ENCODE measurements at regions not wholly inside any gene's neighbourhood (a gene's known extent, or its start where the extent isn't known, plus 50 kb on each side); places are given as distances from the start of the nearest gene placed in this dataset.
"Not testable (repeated sequence)": the region's sequence is repeated elsewhere in the genome, so short reads cannot be mapped to it uniquely, and the experiment has no call there.

DNA sequence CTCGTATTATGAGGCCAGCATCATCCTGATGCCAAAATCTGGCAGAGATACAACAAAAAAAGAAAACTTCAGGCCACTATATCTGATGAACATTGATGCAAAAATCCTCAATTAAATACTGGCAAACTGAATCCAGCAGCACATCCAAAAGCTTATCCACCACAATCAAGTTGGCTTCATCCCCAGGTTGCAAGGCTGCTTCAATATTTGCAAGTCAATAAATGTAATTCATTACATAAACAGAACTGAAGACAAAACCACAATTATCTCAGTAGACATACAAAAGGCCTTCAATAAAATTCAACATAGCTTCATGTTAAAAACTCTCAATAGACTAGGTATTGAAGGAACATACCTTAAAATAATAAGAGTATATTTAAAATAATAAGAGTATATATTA, 815.3 kb upstream of the SLITRK1 start:
- not testable (repeated sequence) for DNase-seq (ENCODE audit: low read depth, low spot score); H3K4me3 ChIP-seq (ENCODE audit: low read length)

- no peak for DNase-seq (ENCODE audit: low read depth, low spot score)
- H3K4me3 ChIP-seq (ENCODE audit: low read length) = no peak overlapping the region
These were observed 804.7 kb upstream of the SLITRK1 start for GRCh38 chr13:84686973-84687372.

GRCh38 chr13:84686458-84686857, 804.2 kb upstream of the SLITRK1 start:
- no peak overlapping the region for H3K4me3 ChIP-seq (ENCODE audit: low read length)
- DNase-seq (ENCODE audit: low read depth, low spot score) = no peak

DNA sequence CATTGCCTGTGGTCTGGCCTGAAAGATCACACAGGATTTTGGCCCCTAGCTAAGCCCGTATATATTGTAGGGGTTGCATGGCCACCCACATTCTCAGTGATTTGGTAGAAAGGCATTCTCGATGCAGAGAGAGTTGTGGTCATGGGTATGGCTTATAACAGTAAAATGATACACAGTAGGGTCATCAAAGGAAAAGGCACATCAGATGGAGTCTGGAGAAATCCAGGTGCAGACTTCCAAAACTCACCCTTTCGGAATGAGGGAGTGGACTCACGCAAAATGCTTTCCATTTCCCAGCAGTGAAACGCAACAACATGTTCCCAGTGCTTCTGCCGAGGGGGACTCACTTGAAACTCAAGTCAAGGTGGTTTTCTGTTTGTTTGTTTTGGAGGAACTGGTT, 802.5 kb upstream of the SLITRK1 start:
- no peak overlapping the region for H3K4me3 ChIP-seq (ENCODE audit: low read length)
- no peak for DNase-seq (ENCODE audit: low read depth, low spot score)

DNA sequence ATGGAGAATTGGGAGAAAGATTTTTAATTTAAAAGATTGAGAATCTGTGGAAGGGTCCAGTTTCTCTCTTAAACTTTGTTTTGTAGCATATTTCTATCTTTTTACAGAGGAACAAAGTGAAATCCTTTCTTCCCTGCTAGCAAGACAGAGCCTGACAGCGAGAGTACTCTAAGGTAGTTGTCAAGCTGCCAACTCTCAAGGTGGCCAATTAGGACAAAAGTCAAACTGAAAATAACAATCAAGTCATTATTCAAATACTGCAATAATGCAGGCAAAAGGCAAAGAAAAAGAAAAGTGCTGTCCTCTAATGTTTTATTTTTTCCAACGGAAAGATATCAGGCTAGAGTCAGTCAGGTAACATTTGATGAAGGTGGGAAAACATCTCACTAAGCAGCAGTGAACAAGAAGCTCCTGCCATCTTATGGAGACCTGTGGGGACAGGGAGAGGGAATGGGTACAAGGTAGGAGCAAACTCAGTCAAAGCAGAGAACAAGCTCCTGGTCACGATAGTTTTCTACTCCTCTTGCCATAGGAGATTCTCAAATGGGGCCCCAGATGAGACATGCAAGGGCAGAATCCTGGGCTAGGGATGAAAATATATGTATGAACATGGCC, 801.9 kb upstream of the SLITRK1 start:
- H3K4me3 ChIP-seq (ENCODE audit: low read length) = no peak overlapping the region
- DNase-seq (ENCODE audit: low read depth, low spot score) = no peak

GRCh38 chr13:84683448-84683847, 801.2 kb upstream of the SLITRK1 start:
- DNase-seq (ENCODE audit: low read depth, low spot score) = no peak
- H3K4me3 ChIP-seq (ENCODE audit: low read length) = no peak overlapping the region

DNA sequence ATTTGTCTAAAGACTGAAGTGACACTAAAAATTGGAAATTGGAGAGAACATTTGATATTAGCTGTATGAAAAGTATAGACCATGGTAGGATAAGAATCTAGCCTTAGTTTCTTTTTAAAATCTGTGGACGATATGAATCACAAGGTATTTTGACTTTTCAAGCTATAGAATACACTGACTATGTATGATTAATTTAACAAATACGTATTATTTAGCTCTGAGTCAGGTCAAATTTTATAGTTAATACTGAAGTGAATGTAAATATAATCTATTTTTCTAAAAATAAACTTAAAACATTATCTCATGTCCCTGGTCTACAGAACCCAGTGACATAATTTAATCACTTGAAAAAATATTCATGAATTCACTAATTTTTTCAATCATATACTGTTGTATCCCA, 795.6 kb upstream of the SLITRK1 start:
- no peak for DNase-seq (ENCODE audit: low read depth, low spot score)
- H3K4me3 ChIP-seq (ENCODE audit: low read length) = no peak overlapping the region

- no peak for DNase-seq (ENCODE audit: low read depth, low spot score)
- no peak overlapping the region for H3K4me3 ChIP-seq (ENCODE audit: low read length)
These were observed 790.3 kb upstream of the SLITRK1 start for GRCh38 chr13:84672616-84673015.

DNA sequence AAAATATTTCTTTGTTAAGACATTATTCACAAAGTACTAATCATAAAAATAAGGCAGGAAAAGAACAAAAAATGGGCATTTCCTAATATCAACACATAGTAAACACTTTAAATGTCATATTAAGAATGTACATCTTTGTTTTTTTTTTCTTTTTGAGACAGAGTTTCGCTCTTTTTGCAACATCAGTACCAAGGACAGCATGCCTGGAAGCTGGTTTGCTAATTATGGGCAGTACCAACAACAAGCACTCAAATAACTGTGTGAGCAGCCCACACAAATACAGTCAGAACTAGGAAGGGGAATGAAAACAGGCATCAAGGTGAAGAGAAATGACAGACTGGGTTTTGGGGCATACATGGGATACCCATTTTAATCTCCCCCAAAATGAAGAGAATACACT, 788.0 kb upstream of the SLITRK1 start:
- no peak for DNase-seq (ENCODE audit: low read depth, low spot score)
- no peak overlapping the region for H3K4me3 ChIP-seq (ENCODE audit: low read length)

GRCh38 chr13:84668637-84669036, 786.4 kb upstream of the SLITRK1 start:
- no peak overlapping the region for H3K4me3 ChIP-seq (ENCODE audit: low read length)
- no peak for DNase-seq (ENCODE audit: low read depth, low spot score)

DNA sequence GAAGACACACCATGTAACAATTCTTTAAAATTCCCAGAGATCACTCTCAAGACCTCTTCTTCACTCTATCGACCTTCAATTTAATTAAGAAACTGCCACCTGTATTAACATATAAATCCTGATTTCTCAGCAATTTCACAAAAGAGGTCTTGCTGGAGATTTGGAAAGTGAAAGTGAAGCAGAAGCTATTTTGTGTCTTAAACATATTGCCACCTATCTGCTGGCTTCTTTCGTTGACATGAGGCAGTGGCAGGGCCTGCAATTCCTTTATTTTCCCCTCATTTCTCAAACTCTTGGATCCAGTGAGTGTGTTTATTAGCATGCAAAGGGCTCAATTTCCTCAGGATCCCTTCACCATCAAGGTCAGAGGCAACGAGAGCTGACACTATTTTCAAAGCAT, 780.2 kb upstream of the SLITRK1 start:
- DNase-seq (ENCODE audit: low read depth, low spot score) = no peak
- H3K4me3 ChIP-seq (ENCODE audit: low read length) = no peak overlapping the region

- no peak for DNase-seq (ENCODE audit: low read depth, low spot score)
- H3K4me3 ChIP-seq (ENCODE audit: low read length) = no peak overlapping the region
These were observed 779.4 kb upstream of the SLITRK1 start for GRCh38 chr13:84661718-84662117.

DNA sequence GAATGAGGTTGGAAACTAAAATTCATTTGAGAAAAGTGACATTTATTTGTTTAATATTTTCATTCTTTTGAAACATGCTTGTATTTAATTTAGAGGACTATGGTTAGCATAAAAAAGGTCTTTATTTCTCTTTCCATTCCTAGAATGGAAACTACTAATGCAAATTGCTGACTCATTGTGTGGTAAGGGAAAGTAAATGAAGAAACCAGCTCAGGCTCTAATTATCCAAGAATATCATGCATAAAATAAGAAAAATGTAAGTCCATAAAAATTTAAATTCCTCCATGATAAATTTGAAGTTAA, 777.0 kb upstream of the SLITRK1 start:
- no peak overlapping the region for H3K4me3 ChIP-seq (ENCODE audit: low read length)
- DNase-seq (ENCODE audit: low read depth, low spot score) = no peak

DNA sequence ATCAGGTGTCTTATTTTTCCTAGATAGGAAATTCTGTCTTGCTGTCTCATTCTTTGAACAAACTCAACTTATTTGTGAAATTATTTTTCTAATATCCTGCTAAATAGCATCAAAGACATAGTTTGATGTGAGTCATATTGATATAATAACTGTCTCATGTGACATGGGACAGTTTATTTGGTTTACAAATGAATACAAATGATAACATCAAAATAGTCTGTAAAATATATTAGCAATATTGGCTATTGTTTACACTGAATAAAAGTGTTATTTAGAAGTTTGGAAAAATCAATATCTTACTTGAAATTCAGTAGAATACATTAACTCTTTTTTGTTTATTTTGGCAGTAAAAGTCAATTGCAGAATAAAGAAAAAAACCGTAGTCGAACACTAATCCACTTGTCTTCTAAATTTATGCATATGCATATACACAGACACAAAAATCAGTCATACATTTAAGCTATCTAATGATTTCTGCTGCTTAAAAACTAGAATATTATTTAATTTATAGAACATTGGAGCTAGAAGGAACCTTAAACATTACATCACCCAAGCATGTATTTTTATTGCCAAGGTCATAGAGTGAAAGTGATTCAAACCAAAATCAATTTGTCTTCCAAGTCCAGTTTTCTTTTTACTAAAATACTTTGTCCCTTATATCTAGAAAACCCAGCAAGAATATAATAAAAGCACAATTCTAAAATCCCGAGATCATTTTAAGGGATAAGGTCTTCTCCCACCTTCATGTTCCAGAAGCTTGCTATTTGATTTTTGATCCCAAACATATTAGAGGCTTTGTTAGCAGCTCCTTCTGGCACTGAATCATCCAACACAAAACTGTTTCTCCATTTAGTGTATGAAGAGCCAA, 776.5 kb upstream of the SLITRK1 start:
- H3K4me3 ChIP-seq (ENCODE audit: low read length) = no peak overlapping the region
- DNase-seq (ENCODE audit: low read depth, low spot score) = no peak

DNA sequence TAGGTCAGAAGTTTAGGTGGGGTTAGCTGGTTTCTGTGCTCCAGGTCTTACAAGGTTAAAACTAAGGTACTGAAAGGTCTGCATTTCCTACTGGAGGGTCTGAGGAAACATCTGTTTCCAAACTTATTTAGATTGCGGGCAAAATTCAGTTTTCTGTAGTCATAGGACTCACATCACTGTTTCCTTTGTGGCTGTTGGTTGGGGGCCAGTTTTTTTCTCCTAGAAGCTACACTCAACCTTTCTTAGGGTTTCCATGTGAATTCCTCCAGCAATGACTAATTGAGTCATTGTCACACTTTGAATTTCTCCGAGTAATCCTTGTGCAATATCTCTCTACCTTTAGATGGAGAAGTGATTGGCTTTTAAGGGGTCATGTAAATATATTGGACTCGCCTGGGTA, 773.4 kb upstream of the SLITRK1 start:
- H3K4me3 ChIP-seq (ENCODE audit: low read length) = no peak overlapping the region
- DNase-seq (ENCODE audit: low read depth, low spot score) = peak; percentile 6

DNA sequence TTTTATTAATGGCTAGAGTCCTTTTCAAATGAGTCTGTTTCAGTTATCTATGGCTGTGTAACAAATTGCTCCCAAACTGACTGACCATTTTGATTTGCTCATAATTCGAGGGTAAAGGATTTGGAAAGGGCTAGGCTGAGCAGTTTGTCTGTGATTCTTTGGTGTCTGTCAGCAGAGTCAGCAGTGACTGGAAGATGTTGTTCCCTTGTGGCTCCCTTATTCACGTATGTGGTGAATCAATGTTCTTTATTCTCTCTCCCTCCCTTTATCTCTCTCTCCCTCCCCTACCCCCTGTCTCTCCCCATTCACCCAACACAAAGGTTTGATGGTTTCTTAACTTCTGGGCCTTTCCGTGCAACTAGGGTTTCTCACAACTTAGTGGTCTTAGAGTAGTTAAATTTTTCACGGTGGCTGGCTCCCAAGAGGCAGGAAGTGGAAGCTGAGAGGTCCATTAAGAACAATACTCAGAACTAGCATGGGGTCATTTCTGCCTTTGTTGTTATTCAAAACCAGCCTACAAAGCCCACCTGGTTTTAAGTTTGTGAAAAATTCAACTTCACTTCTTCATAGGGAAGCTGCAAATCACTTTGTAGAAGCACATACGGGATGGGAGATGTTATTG, 772.5 kb upstream of the SLITRK1 start:
- H3K4me3 ChIP-seq (ENCODE audit: low read length) = no peak overlapping the region
- peak; percentile 6 for DNase-seq (ENCODE audit: low read depth, low spot score)

DNA sequence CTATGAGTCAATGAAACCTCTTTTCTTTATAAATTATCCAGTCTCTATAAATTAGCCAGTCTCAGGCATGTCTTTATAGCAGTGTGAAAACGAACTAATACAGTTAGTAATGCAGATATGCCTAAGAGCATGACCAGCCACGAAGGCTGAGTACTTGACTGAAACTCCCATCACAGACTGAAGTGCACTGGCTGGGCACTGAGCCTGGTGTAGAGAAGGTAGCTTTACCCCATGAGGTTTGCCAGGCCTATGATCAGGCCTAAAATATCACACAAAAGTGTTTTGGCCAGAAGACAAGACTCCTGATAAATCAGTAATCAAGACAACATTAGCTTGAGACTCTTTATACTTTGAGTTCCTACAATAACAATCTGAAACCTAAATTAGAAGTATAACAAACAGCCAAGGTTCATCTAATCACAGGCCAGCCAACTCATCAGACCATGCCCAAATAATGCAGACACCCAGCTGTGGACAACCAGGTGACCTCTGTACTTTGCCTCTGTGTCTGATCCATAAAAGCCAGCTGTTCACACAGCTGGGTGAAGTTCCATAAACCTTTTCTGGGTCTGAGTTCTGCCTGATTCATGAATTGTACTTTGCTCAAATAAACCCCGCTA, 771.8 kb upstream of the SLITRK1 start:
- H3K4me3 ChIP-seq (ENCODE audit: low read length) = no peak overlapping the region

DNA sequence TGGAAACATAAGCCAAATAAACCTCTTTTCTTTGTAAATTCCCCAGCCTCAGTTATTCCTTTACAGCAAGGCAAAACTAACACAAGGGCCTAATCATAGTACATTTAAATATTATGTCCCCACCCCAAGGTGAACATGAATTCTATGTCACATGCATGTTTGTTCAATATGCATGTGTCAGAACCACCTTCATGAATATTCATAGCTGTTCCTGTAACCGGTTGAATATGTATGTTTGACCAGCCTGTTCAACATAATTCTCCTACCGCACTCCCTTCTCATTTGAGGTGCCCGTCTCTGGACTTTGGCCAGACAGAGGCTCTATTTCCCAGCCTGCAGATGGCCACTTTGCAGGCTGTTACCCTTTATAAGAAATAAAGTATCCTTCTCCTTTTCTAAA, 769.4 kb upstream of the SLITRK1 start:
- DNase-seq (ENCODE audit: low read depth, low spot score) = no peak
- H3K4me3 ChIP-seq (ENCODE audit: low read length) = no peak overlapping the region

More for the DNA sequence above, 771.8 kb upstream of the SLITRK1 start:
- DNase-seq (ENCODE audit: low read depth, low spot score) = no peak

GRCh38 chr13:84651288-84651687, 769.0 kb upstream of the SLITRK1 start:
- H3K4me3 ChIP-seq (ENCODE audit: low read length) = no peak overlapping the region
- no peak for DNase-seq (ENCODE audit: low read depth, low spot score)

DNA sequence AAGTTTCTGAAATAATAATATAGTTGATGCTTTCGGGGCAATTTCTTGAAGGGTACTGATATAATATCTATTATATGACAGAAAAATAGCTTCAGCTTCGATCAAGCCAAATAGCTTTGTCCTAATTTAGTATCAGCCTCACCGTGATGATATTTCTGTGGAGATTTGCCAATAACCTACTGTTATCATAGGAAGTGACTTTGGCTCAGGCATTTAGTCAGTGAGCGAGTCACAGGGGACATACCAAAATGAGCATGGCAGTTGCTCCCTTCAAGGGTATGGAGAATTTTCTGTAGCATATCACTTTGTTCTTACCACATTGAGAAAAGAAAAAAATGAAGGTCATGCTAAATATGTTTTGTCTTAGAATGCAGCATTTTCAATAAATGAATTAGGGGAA, 767.6 kb upstream of the SLITRK1 start:
- H3K4me3 ChIP-seq (ENCODE audit: low read length) = no peak overlapping the region
- DNase-seq (ENCODE audit: low read depth, low spot score) = no peak

All from Jurkat, Clone E6-1 (cell line).